Activated CD4-positive, CD25-positive, alpha-beta regulatory T cell treated with anti-CD3 and anti-CD28 coated beads, Interleukin-2, amount 50 U/mL, for 72 hours (primary cell): ENCODE measurements at regions not wholly inside any gene's neighbourhood (a gene's known extent, or its start where the extent isn't known, plus 50 kb on each side); places are given as distances from the start of the nearest gene placed in this dataset.

Experiments used
- DNase-seq: peaks from one replicate; pipeline ENCODE4 v3.0.0; 2021

DNA sequence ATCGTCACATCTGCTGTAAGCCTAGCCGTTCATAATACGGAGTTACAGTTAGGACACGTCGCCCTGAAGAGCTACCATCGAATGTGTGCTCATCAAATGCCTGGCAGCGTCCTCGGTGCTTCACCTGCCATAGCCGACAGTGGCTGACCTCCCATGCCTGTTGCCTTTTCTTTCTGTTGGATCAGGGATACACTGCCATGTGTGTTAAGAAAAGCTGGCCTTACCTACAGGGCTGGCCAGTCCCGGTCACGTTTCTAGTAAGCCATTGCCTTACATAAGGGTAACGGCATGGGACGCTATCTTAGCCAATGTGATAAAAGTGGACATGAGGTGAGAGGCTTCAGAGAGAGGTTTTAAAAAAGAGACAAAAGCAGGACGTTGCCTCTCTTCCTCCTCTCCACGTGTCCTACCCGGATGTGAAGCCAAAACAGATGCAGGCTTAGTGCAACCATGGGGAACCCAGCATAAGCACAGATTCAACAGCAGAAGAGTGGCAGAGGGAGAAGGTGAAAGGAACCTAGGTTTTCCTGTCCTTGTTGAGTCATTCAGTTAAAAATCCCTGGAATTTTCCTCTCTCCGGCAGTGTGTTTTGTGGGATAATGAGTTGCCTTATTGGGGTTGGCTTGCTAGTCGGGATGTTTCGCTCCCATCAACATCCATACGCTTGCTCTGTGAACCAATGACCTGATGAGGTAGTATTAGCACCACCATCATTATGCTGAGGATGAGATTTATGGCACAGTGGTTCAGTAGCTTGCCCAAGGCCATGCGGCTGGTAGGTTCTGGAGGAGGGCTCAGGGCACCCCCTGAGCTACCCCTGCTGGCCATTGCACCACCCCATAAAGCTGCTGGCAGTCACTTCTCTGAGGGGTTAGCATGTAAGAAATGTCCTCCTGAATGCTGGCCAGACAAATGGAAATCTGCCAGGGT, 67.4 kb upstream of the B3GAT1 start:
- no peak for DNase-seq

DNA sequence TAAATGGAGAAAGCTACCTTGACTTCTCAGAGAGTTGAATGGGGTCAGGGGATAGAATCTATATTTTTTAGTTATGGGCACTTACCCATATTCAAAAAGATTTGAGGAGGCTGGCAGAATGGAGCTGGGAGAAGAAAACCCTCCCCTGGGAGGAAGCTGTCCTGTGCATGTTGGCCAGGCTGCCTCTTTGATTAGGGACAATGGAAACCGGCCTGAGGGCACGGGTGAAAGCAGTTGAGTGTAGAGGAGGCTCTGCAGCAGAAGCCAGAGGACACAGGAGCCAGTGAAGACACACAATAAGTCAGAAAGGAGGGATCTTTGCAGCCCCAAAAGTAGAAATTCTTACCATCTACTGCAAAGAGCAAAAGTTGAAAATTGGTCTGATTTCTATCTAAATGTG, 66.6 kb upstream of the B3GAT1 start:
- no peak for DNase-seq

DNA sequence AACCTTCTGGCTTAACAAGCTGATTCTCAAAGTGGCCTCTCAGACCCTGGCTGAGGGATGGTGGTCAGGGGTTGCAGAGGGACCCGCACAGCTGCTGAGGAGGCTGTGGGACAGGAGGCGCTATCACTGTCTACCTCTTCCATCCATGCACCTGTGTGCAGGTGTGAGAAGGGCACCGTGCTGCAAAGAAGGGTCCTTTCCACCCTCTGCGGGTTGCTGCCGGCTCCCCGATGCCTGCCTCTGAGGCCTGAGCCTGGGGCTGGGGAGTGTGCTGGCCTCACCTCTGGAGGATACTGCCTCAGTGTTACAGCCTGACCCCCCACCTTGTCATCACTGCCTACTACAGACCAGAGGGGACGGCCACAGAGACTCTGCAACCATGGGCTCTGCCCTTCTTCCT, 66.1 kb upstream of the B3GAT1 start:
- no peak for DNase-seq

DNA sequence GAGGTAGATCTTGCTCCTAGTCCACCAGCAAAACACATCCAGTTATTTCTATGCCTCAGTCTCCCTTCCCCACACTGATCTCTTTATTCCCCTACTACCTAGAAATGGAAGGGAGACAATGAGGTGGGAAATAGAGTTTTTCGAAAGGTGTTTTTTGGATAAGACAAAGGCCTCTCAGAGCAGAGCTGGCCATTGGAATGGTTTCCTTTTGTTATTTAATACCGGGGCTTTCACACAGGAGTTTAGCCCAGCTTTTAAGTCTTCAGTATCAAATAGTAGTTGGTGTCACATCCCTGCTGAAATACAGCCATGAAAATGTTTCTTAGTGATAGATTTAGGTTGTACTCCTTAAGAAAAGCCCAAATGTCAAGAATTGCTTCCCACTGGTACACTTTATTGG, 65.4 kb upstream of the B3GAT1 start:
- DNase-seq = no peak

DNA sequence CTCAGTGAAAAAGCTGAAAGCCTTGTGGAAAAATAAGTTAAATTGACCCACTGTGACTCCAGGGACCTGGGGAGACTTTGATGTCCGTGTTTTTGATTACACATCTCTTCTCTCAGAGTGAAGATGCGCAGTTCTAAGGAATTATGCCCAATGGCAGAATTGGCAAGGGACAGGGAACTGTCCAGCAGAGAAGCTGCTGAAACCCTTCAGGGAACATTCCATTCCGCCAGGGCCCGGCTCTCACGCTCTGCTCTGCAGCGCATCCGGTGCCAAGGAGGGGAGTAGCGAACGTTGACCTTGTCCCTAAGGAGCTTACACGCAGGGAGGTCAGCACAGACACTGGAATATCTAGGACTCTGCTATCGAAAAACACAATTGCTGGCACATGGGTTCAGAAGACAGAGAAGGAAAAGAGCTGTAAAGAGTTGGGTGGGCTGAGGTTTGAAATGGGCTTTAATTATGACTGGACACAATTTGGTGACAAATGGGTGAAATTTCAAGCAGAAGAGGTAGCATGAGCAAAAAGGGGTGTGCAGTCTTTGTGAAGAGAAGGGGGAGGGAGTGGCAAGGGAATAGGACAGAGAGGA, 64.5 kb upstream of the B3GAT1 start:
- DNase-seq = no peak

DNA sequence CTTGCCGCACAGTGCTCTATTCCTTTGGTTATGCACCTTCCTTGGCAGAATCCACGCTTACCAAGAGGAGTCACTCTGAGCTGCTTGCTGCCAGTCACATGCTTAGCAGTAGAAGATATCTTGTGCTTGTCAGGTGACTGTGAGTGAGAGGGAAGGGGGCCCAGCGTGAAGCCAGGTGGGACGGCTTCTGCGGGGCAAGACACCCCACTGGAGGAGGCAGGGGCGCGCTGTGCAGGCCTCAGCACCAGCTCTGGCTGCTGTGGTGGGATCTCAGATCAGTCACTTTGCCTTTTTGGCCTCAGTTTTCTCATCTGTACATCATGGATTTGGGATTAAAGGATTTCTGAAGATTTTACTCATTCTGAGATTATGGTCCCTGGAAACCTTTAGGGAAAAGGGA, 63.9 kb upstream of the B3GAT1 start:
- DNase-seq = no peak

DNA sequence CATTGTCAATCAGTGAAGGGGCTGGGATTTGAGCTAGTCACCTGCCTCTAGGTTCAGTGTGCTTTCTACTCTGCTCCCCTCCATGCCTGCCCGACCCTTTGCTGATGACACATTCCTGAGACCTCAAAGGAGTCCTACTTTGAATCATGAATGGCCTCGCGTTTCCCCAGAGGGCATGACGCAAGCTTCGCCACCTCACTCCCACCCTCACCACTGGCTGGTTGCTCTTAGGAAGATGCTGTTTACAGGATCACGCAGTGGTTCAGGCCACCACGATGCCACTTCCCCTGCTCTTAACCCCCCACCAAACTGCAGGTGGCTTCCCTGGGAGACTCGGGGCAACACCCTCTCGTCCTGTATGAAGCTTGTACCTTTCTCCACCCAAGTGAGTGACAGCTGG, 62.9 kb upstream of the B3GAT1 start:
- DNase-seq = no peak

DNA sequence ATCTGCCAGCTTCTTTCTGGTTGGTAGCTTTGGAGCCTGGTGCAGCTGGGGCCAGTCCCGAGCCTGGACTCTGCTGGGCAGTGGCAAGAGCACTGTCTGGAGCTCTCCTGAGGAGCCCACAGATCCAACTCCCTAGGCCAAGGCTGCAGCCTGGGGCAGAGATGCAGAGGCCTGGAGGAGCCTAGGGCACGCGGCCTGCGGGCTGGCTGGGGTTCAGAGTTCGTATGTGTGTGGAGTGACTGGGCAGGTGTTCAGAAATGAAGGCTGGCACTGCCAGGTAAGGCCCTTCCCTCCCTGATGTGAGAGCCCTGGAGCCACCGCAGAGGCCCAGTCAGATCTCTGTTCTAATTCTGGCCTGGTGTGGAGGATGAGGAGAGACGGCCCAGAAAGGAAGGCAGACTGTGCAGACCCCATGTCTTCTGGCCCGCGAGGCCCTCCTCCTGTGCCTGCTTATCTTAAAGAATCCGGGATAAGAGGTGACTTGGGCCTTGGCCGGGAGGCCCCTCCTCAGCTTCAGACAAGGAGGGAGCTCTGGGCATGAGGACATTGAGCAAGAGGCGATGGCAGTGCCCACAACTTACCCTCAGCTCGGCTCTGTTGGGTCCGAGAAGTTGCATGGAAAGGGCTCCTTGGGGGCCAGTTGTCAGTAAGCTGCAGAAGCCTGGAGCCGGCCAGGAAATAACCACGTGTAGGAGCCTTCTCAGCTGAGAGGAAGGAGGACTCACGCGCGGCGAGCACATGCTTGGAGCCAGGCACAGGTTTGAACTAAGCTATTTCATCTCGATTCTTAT, 62.2 kb upstream of the B3GAT1 start:
- DNase-seq = no peak

DNA sequence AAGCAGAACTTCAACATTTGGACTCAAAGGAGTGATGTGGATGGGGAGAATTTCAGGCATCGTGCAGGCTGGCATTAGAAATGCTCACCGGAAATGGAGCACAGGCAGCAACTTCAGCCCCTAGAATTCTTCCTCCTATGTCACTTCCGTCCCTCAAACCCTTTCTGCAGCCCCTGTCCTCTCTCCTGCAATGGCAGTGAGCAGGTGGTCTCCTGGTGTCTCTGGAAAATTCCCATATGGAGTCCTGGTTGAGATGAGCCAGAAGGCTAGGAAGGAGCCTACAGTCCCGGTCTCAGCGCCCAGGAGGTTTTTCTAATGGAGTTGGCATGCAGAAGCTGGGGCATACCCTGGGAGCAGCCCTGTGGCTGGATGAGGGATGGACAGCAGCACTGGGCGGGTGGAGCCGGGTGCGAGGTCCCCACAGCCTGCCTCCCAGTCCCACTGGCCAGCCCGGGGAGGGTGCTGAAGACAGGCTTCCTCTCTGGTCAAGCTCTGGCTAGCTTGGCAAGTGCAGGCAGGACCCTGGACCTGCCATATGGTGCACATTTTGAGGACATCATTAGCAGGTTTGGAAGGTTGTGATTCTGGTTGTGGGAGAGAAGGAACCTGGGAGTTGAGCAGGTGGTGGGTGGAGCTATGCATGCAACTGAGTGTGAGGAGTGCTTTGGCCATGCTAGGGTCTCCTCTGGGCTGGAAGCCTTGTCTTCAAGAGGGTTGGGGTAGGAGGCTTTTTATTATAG, 59.8 kb upstream of the B3GAT1 start:
- DNase-seq = no peak

DNA sequence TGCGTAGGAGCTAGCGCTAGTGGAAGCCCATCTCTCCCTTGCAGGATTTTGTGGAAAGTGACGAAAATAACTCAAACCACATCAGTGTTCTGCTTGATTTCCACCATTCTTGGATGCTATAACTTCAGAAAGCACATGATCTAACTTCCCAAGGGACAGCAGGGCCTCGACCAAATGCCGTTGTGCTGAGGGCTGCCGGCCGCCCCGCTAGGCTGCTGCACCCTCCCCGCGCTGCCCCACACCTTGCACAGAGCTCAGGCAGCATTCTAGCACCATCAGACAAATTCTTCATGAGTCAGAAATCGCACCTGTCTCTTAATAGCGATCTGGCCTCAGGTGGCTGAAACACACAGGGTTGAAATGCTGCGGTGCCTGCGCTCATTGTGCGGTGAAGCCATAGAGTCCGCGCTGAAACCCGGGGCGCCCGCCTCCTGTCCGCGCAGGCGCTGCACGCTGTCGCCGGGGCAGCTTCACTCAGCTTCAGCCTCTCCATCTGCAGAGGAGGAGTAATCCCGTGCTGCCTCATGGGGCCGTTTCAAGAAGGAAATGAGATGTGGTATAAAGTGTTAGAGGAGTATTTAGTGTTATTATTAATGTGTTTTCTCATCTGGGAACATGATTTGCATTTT, 59.2 kb upstream of the B3GAT1 start:
- no peak for DNase-seq

DNA sequence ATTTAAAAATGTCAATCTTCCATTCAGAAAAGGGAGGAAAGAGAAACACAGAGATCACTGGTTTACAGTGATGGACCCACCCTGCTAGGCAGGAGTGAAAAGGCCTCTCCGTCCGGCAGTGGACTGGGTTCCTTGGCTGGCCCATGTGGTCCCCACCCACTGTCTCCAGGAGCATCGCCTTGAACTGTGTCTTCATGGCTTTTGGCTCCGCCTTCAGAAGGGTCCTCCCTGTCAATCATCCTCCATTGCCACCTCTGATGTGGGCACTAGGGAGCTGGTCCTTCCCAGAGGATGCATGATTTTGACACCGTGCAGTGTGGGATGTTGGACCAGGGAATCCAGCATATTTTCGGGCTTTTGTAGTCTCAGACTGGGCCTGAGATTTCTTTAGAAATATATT, 58.2 kb upstream of the B3GAT1 start:
- no peak for DNase-seq

DNA sequence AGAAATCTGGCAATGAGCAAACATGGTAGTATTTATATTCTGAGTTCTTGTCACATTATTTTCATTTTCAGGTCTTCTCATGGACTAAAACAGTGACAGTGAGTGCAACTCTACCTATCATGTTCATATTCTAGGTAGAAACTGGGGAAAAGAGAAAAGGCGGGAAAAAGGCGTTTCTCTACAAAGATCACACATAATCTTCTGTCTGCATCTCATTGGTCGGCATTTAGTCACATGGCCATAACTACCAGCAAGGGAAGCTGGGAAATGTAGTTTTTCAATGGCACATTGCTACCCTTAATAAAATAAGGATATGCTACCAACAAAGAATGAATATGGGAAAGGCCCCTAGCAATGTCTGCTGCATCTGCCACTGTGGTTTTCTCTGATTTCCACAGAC, 57.6 kb upstream of the B3GAT1 start:
- DNase-seq = no peak

DNA sequence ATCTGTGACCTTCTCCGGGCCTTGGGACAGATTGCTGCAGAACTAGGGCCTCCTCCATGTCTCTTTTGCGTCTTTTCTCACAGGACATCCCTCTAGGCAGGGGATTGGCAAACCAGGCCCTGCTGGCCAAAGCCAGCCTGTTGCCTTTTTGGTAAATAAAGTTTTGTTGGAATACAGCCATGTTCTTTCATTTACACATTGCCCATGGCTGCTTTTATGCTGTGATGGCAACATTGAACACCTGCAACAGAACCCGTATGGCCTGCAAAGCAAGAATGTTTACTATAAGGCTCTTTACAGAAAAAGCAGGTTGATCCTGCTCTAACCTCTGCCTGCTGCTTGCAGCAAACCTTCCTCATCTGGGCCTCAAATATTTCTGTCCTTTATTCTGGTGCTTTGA, 56.8 kb upstream of the B3GAT1 start:
- no peak for DNase-seq

DNA sequence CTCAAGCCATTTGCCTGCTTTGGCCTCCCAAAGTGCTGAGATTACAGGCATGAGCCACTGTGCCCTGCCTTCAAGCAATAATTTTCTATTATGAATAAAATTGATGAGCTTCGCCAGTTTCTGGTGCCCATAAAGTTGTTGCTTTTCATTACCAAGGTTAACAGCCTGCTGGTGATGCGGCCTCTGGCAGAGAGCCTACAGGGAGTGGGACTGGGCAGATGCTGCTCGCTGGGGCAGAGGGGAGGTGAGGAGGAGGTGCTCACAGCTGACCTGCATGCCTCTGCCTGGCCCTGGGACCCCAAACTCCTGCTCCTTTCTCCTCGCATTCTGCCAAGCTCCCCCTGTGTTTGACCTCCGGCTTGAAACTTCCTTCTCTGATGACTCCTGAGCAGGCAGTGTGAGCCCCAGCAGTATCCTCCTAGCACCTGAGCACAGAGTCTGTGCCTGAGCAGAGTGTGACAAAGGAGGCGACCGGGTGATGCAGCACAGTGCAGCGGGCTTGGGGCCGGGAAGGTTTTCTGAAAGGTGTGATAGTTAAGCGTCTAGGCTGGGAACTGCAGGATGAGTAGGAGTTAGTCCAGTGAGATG, 56.1 kb upstream of the B3GAT1 start:
- no peak for DNase-seq

DNA sequence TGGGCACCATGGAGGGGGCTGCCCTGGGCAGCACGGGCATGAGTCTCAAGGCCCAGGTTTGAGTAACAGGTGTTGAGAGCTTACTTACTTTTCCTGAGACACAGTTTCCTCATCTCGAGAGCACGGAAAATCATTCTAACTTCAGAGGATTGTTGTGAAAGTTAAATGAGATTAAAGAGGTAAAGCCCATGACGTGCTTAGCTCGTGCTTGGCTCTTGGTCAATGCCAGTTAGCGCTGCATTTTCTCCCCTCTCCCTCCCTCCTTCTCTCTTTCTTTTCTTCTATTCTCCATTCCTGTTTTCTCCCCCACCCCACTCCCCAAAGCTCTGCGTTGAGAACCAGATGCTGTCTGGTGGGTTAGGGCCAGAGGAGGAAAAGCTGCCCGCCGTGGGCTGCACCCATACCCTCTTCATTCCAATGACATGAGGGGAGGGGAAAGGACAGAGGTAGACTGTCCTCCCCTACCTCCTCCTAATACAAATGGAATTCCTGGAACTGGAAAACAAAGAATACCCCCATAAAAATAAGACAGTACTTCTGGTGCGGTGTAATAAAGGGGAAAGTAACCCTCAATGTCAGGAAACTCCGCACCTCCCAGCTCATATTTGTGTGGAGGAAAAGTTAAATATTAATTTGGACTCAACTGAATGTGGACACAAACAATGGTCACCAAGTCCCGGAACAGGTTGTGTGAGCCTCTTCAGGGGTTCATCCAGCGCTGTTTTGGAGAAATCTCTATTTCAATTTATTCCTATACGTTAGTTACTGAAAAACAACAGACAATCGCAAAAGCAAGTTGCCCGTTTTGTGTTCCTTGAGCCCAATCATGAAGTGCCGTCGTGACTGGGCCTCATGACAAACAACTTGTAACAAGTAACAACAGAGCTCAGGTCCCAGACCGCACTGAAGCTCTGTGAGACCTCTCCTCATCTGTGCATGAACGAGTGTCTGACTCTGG, 54.8 kb upstream of the B3GAT1 start:
- DNase-seq = no peak

DNA sequence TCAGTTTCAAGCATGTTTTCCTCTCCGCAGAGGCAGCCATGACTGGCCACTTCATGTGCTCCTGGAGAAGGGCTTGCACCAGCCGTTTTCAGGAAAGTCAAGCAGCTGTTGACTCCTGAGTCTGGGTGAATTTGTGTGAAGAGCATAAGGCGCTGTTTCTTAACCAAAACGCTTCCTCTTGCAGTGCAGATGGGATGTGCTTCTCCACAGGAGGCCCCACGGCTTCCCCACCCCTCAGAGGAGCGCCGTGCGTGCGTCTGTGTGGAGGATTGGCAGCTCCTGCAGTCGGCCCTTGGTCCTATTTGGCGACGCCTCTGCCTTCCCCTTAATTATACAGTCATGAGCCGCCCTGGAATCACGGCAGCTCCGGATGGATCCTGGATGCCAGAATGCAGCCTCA, 54.1 kb upstream of the B3GAT1 start:
- no peak for DNase-seq

DNA sequence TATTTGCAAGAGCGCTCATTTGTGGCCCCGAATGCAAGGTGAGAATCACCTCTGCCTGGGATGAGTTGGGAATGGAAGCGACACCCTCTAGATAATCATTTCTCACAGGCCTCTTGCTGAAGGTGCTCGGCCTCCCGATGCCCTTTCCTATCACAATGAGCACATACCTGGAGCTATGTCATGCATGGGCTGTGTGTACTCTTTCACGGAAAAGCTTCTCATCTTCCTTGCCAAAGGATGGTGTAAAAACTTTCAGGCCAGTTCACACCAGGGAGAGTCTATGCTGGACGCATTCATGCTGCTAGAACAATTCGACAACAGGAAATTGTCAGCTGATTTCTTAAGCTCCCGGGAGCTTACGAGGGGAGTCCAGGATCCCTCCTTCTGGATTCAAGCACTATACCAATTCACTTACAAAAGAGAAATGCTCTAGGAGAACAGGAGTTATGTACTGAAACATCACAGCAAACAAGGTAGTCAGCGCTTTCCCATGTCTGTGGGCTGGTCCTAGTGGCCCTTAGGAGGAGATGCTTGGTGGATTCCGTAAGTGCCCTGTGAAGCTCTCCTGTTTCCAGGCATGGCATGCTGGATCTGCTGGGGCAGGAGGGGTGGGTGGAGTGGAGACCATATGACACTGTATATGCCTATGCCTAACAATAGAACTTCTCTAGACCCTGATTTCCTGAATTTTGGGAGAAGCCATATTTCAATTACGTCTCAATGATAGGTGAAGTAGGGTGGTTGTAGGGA, 53.1 kb upstream of the B3GAT1 start:
- DNase-seq = no peak

DNA sequence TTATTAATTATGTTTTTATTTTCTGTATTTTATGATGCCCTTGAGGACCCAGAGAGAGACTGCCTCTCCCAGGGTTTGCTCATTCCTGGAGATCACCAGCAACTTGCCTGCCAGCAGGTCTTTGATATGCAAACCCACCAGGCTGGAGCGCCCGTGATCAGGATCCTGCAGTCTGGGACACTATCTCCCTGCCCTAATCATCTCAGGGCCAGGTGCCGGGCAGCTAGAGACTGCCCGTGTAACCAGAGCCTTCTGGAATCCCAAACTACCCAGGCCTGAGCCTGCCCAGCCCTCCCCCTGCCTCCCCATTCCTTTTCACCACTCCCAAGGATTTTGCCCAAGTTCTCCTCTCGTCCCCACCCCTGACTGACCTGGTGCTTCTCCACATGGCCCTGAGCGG, 52.2 kb upstream of the B3GAT1 start:
- DNase-seq = no peak

DNA sequence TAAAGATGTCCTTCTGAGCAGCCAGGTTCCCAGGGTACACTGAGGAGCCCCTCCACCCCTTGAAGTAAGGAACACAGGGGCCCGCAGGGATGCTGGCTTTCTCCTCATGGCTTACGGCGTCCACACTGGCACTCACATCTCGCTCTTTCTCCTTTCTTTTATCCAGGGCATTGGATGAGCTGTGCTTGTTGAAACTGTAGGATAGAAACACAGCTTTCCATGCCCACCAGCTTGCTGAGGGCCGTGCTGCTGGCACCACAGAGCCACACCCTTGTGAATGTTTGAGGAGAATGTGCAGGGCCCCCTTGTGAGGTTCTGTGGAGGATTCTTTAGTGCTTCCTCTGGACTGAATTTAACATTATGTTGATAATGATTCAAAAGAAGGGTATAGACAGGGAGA, 51.7 kb upstream of the B3GAT1 start:
- DNase-seq = no peak
